ENCODE measurements at regions not wholly inside any gene's neighbourhood (a gene's known extent, or its start where the extent isn't known, plus 50 kb on each side); places are given as distances from the start of the nearest gene placed in this dataset.

DNA sequence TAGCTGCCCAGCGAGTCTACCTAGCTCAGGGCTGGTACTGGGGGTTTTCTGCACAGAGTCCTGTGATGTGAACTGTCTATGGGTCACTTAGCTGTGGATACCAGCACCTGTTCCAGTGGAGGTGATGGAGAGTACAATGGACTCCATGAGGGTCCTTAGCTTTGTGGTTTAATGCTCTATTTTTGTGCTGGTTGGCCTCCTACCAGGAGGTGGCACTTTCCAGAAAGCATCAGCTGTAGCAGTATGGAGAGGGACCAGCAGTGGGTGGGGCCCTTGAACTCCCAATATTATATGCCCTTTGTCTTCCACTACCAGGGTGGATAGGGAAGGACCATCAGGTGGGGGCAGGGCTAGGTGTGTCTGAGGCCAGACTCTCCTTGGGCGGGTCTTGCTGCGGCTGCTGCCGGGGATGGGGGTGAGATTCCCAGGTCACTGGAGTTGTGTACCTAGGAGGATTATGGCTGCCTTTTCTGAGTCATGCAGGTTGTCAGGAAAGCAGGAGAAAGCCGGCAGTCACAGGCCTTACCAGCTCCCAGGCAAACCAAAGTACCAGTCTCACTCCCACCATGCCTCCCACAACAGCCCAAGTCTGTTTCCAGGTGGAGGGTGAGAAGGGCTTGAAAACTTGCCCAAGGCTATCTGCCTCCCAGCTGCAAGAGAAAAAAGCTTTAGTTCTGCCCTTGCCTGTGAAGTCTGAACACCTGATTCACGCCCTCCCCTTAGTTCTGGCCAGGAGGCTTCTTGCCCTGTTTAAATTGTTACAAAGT is 163.0 kb upstream of the NUDT4 start:
- no peaks in the 10 kb centered on the region for H3K36me3 ChIP-seq (ENCODE audit: insufficient read depth, low read length)
- POLR2A ChIA-PET = no interaction called here
- H3K27ac ChIP-seq (ENCODE audit: low read depth, low read length) = no peak overlapping the region
- H3K4me1 ChIP-seq (ENCODE audit: insufficient read depth, low read length) = no peaks in the 10 kb centered on the region
- no peaks in the 10 kb centered on the region for H3K27me3 ChIP-seq (ENCODE audit: insufficient read depth, low read length, poor library complexity, severe bottlenecking)
- H3K36me3 Mint-ChIP-seq = no peaks in the 10 kb centered on the region
- no peak overlapping the region for H3K27ac Mint-ChIP-seq
- peaks cover 9 to 10% of the 10 kb centered on the region in 2 donors for H3K27me3 Mint-ChIP-seq
- no peaks in the 10 kb centered on the region for H3K9me3 ChIP-seq (ENCODE audit: low read length)
- CTCF ChIA-PET = interaction anchor here (0.5 to 1.5 kb wide), 2 partner anchors 33 to 212 kb away, joined by 3 read pairs; no protein-coding TSS in a partner anchor
- H3K4me1 Mint-ChIP-seq = no peaks in the 10 kb centered on the region
- H3K4me3 ChIP-seq (ENCODE audit: low read length) = no peak overlapping the region
- H3K4me3 Mint-ChIP-seq = no peak overlapping the region
- no peak for DNase-seq
- H3K9me3 Mint-ChIP-seq = no peaks in the 10 kb centered on the region

DNA sequence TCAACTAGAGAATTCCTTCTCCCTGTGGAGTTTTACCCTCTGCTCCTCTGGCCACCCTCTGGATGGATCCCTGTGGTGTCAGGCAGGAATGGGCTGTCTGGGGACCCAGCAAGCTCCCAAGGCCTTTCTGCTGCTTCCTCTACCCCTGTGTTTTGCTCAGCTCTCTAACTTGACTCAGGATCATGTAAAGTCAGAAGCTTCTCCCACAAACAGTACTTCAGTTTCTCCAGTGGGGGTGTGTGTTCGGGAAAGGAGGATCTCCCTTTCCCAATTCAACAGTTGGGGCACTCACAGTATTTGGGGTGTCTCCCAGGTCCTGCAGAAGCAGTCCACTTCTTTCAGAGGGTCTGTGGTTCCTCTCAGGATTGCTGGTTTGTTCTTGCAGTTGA is 162.4 kb upstream of the NUDT4 start:
- Mint-ChIP-seq H3K36me3 (no peaks in the 10 kb centered on the region), H3K4me3 (no peak overlapping the region), H3K27me3 (peaks cover 9 to 10% of the 10 kb centered on the region in 2 donors), H3K4me1 (no peaks in the 10 kb centered on the region), H3K27ac (no peak overlapping the region), H3K9me3 (no peaks in the 10 kb centered on the region)
- Histone ChIP-seq H3K36me3 (ENCODE audit: insufficient read depth, low read length) (no peaks in the 10 kb centered on the region), H3K4me3 (ENCODE audit: low read length) (no peak overlapping the region), H3K27me3 (ENCODE audit: insufficient read depth, low read length, poor library complexity, severe bottlenecking) (no peaks in the 10 kb centered on the region), H3K27ac (ENCODE audit: low read depth, low read length) (no peak overlapping the region), H3K9me3 (ENCODE audit: low read length) (no peaks in the 10 kb centered on the region), H3K4me1 (ENCODE audit: insufficient read depth, low read length) (no peaks in the 10 kb centered on the region)
- DNase-seq = no peak
- ChIA-PET CTCF (no interaction called here), POLR2A (no interaction called here)

DNA sequence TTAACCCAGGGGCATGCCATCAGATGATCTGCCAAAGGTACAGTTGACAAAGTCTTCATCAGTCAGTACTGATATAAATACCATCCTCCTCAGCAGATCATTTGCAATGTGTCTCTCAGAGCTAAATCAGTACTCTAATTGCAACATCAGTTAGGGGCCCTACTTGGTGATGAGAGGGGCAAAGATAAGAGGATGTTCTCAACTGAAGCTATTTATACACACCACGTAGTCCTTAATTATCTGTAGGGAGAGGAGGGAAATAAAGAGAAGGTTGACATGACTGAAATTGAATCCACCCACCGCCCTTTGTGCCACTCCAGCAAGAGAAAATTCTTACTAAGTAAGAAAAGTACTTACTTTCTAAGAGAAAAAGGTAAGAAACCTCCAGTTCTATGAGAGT is 157.8 kb upstream of the NUDT4 start:
- Mint-ChIP-seq H3K27me3 (peaks cover 4 to 6% of the 10 kb centered on the region in 2 donors), H3K9me3 (peaks cover 0 to 6% (median 0%) of the 10 kb centered on the region in 5 donors), H3K4me3 (no peak overlapping the region), H3K36me3 (no peaks in the 10 kb centered on the region), H3K4me1 (no peaks in the 10 kb centered on the region), H3K27ac (no peak overlapping the region)
- Histone ChIP-seq H3K4me1 (ENCODE audit: insufficient read depth, low read length) (no peaks in the 10 kb centered on the region), H3K27me3 (ENCODE audit: insufficient read depth, low read length, poor library complexity, severe bottlenecking) (no peaks in the 10 kb centered on the region), H3K36me3 (ENCODE audit: insufficient read depth, low read length) (no peaks in the 10 kb centered on the region), H3K9me3 (ENCODE audit: low read length) (no peaks in the 10 kb centered on the region), H3K4me3 (ENCODE audit: low read length) (no peak overlapping the region), H3K27ac (ENCODE audit: low read depth, low read length) (no peak overlapping the region)
- POLR2A ChIA-PET = no interaction called here
- CTCF ChIA-PET = no interaction called here
- DNase-seq = no peak

DNA sequence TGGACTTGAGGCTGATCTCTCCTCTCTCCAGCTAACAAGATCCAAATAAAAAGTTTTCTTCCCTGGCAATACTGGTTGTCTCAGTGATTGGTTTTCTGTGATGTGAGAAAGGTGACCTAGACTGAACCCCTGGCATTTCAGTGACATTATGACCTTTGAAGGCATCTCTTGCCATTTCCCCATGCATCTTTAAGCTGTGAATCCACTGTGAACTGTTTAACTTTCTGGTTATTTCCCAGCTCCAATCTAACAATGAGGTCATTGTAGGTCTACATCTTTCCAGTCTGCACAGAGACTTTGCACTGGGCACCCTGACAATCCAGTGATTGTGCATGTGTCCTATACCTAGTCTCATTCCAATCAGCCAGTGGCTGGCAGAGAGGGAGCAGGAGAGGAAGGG is 155.9 kb upstream of the NUDT4 start:
- ChIA-PET CTCF (no interaction called here), POLR2A (no interaction called here)
- Histone ChIP-seq H3K27ac (ENCODE audit: low read depth, low read length) (no peak overlapping the region), H3K9me3 (ENCODE audit: low read length) (no peaks in the 10 kb centered on the region), H3K4me3 (ENCODE audit: low read length) (no peak overlapping the region), H3K27me3 (ENCODE audit: insufficient read depth, low read length, poor library complexity, severe bottlenecking) (no peaks in the 10 kb centered on the region), H3K36me3 (ENCODE audit: insufficient read depth, low read length) (no peaks in the 10 kb centered on the region), H3K4me1 (ENCODE audit: insufficient read depth, low read length) (no peaks in the 10 kb centered on the region)
- H3K27me3 Mint-ChIP-seq = peaks cover 4 to 6% of the 10 kb centered on the region in 2 donors
- DNase-seq = no peak
- no peak overlapping the region for H3K27ac Mint-ChIP-seq
- no peaks in the 10 kb centered on the region for H3K4me1 Mint-ChIP-seq
- H3K4me3 Mint-ChIP-seq = no peak overlapping the region
- H3K9me3 Mint-ChIP-seq = peaks cover 0 to 6% (median 0%) of the 10 kb centered on the region in 5 donors
- no peaks in the 10 kb centered on the region for H3K36me3 Mint-ChIP-seq

DNA sequence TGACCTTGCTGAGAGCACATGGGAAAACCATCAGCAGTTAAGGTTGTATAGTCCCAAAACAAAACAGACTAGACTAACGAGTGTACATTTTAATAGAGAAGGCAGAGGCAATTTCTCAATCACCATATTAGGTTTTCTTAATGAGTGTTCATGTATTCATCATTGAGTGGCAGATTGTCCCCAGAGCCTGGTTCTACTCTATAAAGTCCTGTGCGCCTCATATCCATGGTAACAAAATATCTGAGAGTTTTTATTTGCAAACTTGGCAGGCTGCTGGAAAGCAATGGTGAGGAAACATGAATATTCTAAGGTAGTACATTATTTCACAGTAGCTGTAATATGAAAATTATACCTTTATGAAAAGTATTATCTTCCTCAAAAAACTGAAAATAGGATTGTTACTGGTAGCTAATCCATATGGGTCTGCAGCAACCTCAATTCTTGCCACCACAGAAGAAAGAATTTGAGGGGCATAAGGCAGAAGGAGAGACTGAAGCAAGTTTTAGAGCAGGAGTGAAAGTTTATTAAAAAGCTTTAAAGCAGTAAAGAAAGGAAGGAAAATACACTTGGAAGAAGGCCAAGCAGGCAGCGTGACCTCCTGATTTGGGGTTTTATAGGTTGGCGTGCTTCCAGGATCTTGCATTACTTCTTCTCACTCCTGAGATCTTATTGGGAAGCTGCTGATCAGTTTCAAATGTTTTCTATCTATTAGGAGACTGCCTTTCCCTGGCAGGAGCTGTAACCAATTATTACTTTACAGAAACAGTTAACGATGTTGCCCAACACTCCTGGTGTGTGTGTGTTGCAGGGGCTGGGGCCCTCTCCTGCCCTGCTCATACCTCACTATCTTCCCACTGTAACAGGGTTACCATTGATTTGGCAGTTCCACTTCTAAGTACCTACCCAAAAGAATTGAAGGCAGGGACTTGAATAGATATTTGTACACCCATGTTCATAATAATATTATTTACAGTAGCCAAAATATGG is 154.0 kb upstream of the NUDT4 start:
- Mint-ChIP-seq H3K27me3 (no peaks in the 10 kb centered on the region), H3K27ac (no peak overlapping the region), H3K36me3 (no peaks in the 10 kb centered on the region), H3K4me3 (no peak overlapping the region), H3K9me3 (peaks cover 0 to 7% (median 4%) of the 10 kb centered on the region in 5 donors), H3K4me1 (no peaks in the 10 kb centered on the region)
- ChIA-PET CTCF (no interaction called here), POLR2A (no interaction called here)
- Histone ChIP-seq H3K27ac (ENCODE audit: low read depth, low read length) (no peak overlapping the region), H3K9me3 (ENCODE audit: low read length) (no peaks in the 10 kb centered on the region), H3K4me1 (ENCODE audit: insufficient read depth, low read length) (no peaks in the 10 kb centered on the region), H3K36me3 (ENCODE audit: insufficient read depth, low read length) (no peaks in the 10 kb centered on the region), H3K27me3 (ENCODE audit: insufficient read depth, low read length, poor library complexity, severe bottlenecking) (no peaks in the 10 kb centered on the region), H3K4me3 (ENCODE audit: low read length) (no peak overlapping the region)
- no peak for DNase-seq

GRCh38 chr12:93225094-93225493 is 152.6 kb upstream of the NUDT4 start:
- Histone ChIP-seq H3K27me3 (ENCODE audit: insufficient read depth, low read length, poor library complexity, severe bottlenecking) (no peaks in the 10 kb centered on the region), H3K36me3 (ENCODE audit: insufficient read depth, low read length) (no peaks in the 10 kb centered on the region), H3K4me1 (ENCODE audit: insufficient read depth, low read length) (no peaks in the 10 kb centered on the region), H3K4me3 (ENCODE audit: low read length) (no peak overlapping the region), H3K9me3 (ENCODE audit: low read length) (no peaks in the 10 kb centered on the region), H3K27ac (ENCODE audit: low read depth, low read length) (no peak overlapping the region)
- Mint-ChIP-seq H3K27me3 (no peaks in the 10 kb centered on the region), H3K4me3 (no peak overlapping the region), H3K27ac (no peak overlapping the region), H3K36me3 (no peaks in the 10 kb centered on the region), H3K4me1 (no peaks in the 10 kb centered on the region), H3K9me3 (peaks cover 0 to 8% (median 4%) of the 10 kb centered on the region in 5 donors)
- CTCF ChIA-PET = no interaction called here
- no peak for DNase-seq
- POLR2A ChIA-PET = no interaction called here

- H3K9me3 Mint-ChIP-seq = peaks cover 0 to 8% (median 4%) of the 10 kb centered on the region in 5 donors
- H3K4me1 ChIP-seq (ENCODE audit: insufficient read depth, low read length) = no peaks in the 10 kb centered on the region
These were observed 151.4 kb upstream of the NUDT4 start for GRCh38 chr12:93226361-93226760.

More at GRCh38 chr12:93226361-93226760, 151.4 kb upstream of the NUDT4 start:
- H3K4me1 Mint-ChIP-seq = no peaks in the 10 kb centered on the region
- H3K36me3 ChIP-seq (ENCODE audit: insufficient read depth, low read length) = no peaks in the 10 kb centered on the region
- ChIA-PET CTCF (no interaction called here), POLR2A (no interaction called here)
- no peaks in the 10 kb centered on the region for H3K27me3 ChIP-seq (ENCODE audit: insufficient read depth, low read length, poor library complexity, severe bottlenecking)
- no peak overlapping the region for H3K4me3 Mint-ChIP-seq
- no peaks in the 10 kb centered on the region for H3K9me3 ChIP-seq (ENCODE audit: low read length)
- H3K27ac ChIP-seq (ENCODE audit: low read depth, low read length) = no peak overlapping the region
- no peak for DNase-seq
- no peaks in the 10 kb centered on the region for H3K36me3 Mint-ChIP-seq
- H3K27me3 Mint-ChIP-seq = peaks cover under 1 to 2% of the 10 kb centered on the region in 2 donors
- no peak overlapping the region for H3K27ac Mint-ChIP-seq
- no peak overlapping the region for H3K4me3 ChIP-seq (ENCODE audit: low read length)
